Tibial nerve (tissue), 4 donors: ENCODE measurements at regions not wholly inside any gene's neighbourhood (a gene's known extent, or its start where the extent isn't known, plus 50 kb on each side); places are given as distances from the start of the nearest gene placed in this dataset.

ENCODE experiments used
- DNase-seq, 2 donors: peaks; one replicate each; pipeline ENCODE4 v3.0.0-alpha.2; 2019; ENCODE audit warnings: low spot score in 2 of 2
- H3K27ac ChIP-seq, 4 donors: fragments of 200-600 bp; sonication (generic) in 3 of 4; one replicate each; pipeline ENCODE4 v1.5.1; 2017 to 2019; ENCODE audit warnings: mild to moderate bottlenecking in 1 of 4
- H3K27me3 ChIP-seq, 2 donors: fragments of 200-600 bp; sonication (generic) in 1 of 2; one replicate each; pipeline versions ENCODE4 v1.5.1 to v1.6.0; 2017 to 2019
- H3K36me3 ChIP-seq, 3 donors: fragments of 200-600 bp; sonication (generic); one replicate each; pipeline ENCODE4 v1.5.1; 2018 to 2019
- H3K4me1 ChIP-seq, 4 donors: fragments of 200-600 bp; sonication (generic) in 3 of 4; one replicate each; pipeline ENCODE4 v1.5.1; 2017 to 2019
- H3K4me3 ChIP-seq, 4 donors: fragments of 200-600 bp; sonication (generic) in 3 of 4; one replicate each; pipeline ENCODE4 v1.5.1; 2017 to 2019; ENCODE audit warnings: mild to moderate bottlenecking in 1 of 4, moderate library complexity in 1 of 4
- H3K9me3 ChIP-seq, 4 donors: fragments of 200-600 bp; sonication (generic) in 3 of 4; one replicate each; pipeline ENCODE4 v1.5.1; 2017 to 2019
- CTCF ChIP-seq, 5 experiments: fragments of 200-600 bp in 3 of 5; fragments of 450-650 bp in 2 of 5; sonication (generic) in 3 of 5; IDR thresholded peaks; one replicate each; pipeline ENCODE4 v1.5.1; 2016 to 2019; ENCODE audit warnings: antibody characterized with exemption in 5 of 5, mild to moderate bottlenecking in 3 of 5, moderate library complexity in 2 of 5
- EP300 ChIP-seq, 2 donors: sonication (generic); formaldehyde crosslinking; IDR thresholded peaks; one replicate each; pipeline ENCODE4 v1.6.1; 2017; ENCODE audit warnings: antibody characterized with exemption in 2 of 2, mild to moderate bottlenecking in 1 of 2
- POLR2A ChIP-seq, 2 donors: fragments of 450-650 bp; IDR thresholded peaks; one replicate each; pipeline ENCODE4 v1.6.1; 2017; ENCODE audit warnings: antibody characterized with exemption in 2 of 2, mild to moderate bottlenecking in 2 of 2, moderate library complexity in 2 of 2
- WGBS, 2 donors: methylation state at CpG; one replicate each; pipeline ENCODE4 v1.1.5; 2018; 5-methylcytosine and 5-hydroxymethylcytosine counted together

DNA sequence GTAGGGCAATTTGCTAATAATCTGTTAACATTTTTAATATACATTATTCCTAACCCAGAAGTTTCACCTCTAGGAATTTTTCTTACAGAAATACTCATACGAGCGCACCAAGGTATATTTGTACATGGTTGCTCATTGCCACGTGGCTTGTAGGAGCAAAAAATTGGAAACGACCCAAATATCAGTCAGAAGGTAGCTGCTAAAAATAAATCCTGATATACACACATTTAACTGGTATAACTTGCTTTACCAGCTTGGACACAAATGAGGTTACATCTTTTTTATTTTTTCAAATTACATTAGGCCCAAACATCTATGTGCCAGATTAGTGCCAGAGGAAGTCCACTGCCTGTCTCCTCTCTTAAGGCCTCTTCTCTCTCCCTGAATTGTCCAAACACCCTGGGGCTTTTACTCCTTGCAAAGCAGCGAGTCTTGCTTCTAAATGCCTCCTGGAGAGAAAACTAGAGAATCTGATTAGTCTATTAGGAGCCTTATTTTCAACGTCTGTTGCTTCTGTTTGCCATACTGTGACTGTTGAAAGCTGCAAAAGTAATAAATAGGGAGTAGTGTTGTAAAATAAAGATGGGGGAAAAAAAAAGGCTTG is 92.0 kb upstream of the SSBP2 start:
- Histone ChIP-seq H3K36me3 (no peaks in the 10 kb centered on the region), H3K9me3 (no peaks in the 10 kb centered on the region), H3K27me3 (no peaks in the 10 kb centered on the region), H3K4me1 (peaks cover 0 to 16% (median 6%) of the 10 kb centered on the region in 4 donors), H3K27ac (no peak overlapping the region), H3K4me3 (no peak overlapping the region)
- WGBS, 2 donors, result 80% methylated on average over 6 of the region's 6 CpGs
- TF ChIP-seq CTCF (IDR thresholded peaks at IDR 0.05) (no peak), POLR2A (IDR thresholded peaks at IDR 0.05) (no peak), EP300 (IDR thresholded peaks at IDR 0.05) (no peak)
- no peak for DNase-seq

DNA sequence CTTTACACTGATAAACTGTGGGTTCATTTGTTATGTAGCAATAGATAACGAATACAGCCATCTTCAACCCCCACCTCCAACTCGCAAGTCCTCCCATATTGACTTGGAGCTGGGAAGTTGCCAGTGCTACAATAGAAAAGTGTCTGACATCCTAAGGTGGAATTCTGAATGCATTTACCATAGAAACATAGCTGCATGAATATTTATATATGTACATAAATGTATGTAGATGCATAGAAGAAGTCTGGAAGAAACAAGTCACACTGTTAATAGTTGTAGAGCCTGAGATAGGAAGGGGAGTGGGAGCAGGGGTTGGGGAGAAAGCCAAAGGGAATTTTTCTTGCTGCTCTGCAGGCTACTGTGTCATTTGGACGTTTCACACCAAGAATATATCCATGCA is 88.1 kb upstream of the SSBP2 start:
- H3K9me3 ChIP-seq, result no peaks in the 10 kb centered on the region
- TF ChIP-seq POLR2A (IDR thresholded peaks at IDR 0.05) (no peak), EP300 (IDR thresholded peaks at IDR 0.05) (no peak), CTCF (IDR thresholded peaks at IDR 0.05) (no peak)
- no peak overlapping the region for H3K27ac ChIP-seq
- DNase-seq, result no peak
- 77 to 80% methylated on average over 3 of the region's 3 CpGs for WGBS, 2 donors
- no peaks in the 10 kb centered on the region for H3K27me3 ChIP-seq
- peaks cover 0 to 9% (median 0%) of the 10 kb centered on the region in 4 donors for H3K4me1 ChIP-seq
- H3K4me3 ChIP-seq, result no peak overlapping the region
- no peaks in the 10 kb centered on the region for H3K36me3 ChIP-seq

- Histone ChIP-seq H3K4me3 (no peak overlapping the region), H3K9me3 (no peaks in the 10 kb centered on the region), H3K4me1 (peaks cover 0 to 9% (median 0%) of the 10 kb centered on the region in 4 donors), H3K36me3 (no peaks in the 10 kb centered on the region), H3K27me3 (no peaks in the 10 kb centered on the region), H3K27ac (no peak overlapping the region)
- no peak for DNase-seq
- no peak for TF ChIP-seq POLR2A (IDR thresholded peaks at IDR 0.05)
- TF ChIP-seq CTCF (IDR thresholded peaks at IDR 0.05), result peak in 3 of 5 experiments; percentile 28 to 37 (median 30)
- no peak for TF ChIP-seq EP300 (IDR thresholded peaks at IDR 0.05)
- WGBS, 2 donors, result 62 to 75% methylated on average over 2 of the region's 2 CpGs
Observed at GRCh38 chr5:81838307-81838906, 87.5 kb upstream of the SSBP2 start.

DNA sequence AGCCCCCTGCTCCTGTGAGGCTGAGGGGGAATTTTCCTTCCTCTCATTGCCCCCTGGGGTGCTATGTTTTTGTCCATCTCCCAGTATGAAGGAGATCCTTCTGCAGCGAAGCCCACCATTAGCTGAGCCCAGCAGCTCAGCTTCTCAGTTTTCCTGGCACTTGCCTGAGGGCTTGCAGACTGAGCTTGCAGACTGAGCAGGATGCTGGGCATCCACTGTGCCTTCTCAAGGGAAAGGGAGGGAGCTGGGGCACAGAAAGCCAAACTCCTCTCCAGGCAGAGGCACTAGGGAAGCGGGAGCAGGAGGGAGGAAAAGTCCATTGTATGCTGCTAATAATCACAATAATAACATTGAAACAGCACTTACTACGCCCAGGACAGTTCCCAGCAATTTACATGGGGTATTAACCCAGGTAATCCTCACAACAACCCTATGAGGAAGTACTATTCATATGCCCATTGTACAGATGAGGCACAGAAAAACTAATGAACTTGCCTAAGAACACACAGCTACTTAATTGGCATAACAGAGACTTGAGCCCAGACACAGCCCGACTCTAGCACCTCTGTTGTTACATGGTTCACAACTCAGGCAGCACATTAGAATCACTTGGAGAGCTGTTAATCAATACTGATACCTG is 86.9 kb upstream of the SSBP2 start:
- Histone ChIP-seq H3K36me3 (no peaks in the 10 kb centered on the region), H3K27ac (no peak overlapping the region), H3K4me3 (no peak overlapping the region), H3K27me3 (no peaks in the 10 kb centered on the region), H3K4me1 (peaks cover 0 to 9% (median 0%) of the 10 kb centered on the region in 4 donors), H3K9me3 (no peaks in the 10 kb centered on the region)
- WGBS, 2 donors, result 86 to 93% methylated on average over 4 of the region's 4 CpGs
- no peak for DNase-seq
- TF ChIP-seq POLR2A (IDR thresholded peaks at IDR 0.05), result no peak

DNA sequence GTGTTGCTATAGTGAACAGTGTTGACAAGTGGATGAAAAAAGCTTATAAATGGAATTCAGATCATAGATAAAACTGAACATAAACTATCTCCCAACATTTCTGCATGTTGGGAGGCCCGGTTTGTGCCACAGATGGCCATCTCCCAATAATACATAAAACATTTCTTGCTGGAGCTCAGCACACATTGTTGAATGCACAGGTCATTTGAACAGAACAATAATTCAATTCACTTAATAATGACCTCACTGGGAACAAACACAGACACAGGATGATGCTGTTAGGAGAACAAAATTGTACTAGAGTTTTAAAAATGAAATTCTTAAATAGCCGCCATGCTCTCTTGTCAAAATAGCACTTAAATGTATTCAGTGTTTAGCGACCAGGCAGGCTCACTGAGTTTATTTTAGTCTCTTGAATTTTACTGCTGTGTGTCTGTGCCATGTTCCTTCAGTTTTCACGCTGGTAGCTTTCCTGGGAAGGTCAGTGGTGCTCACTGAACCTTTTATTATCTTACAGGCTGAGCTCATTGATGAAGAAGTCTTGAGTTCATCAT is 85.0 kb upstream of the SSBP2 start:
- peak overlapping the region in 2 of 4 donors; percentile 46 to 79 for H3K27ac ChIP-seq
- no peak overlapping the region for H3K4me3 ChIP-seq
- no peaks in the 10 kb centered on the region for H3K36me3 ChIP-seq
- no peaks in the 10 kb centered on the region for H3K9me3 ChIP-seq
- TF ChIP-seq EP300 (IDR thresholded peaks at IDR 0.05), result no peak
- H3K27me3 ChIP-seq, result no peaks in the 10 kb centered on the region
- DNase-seq, result no peak
- WGBS, 2 donors, result 24 to 37% methylated on average over 4 of the region's 4 CpGs
- peaks cover 0 to 9% (median 0%) of the 10 kb centered on the region in 4 donors for H3K4me1 ChIP-seq
